ENCODE measurements at regions not wholly inside any gene's neighbourhood (a gene's known extent, or its start where the extent isn't known, plus 50 kb on each side); places are given as distances from the start of the nearest gene placed in this dataset.

DNA sequence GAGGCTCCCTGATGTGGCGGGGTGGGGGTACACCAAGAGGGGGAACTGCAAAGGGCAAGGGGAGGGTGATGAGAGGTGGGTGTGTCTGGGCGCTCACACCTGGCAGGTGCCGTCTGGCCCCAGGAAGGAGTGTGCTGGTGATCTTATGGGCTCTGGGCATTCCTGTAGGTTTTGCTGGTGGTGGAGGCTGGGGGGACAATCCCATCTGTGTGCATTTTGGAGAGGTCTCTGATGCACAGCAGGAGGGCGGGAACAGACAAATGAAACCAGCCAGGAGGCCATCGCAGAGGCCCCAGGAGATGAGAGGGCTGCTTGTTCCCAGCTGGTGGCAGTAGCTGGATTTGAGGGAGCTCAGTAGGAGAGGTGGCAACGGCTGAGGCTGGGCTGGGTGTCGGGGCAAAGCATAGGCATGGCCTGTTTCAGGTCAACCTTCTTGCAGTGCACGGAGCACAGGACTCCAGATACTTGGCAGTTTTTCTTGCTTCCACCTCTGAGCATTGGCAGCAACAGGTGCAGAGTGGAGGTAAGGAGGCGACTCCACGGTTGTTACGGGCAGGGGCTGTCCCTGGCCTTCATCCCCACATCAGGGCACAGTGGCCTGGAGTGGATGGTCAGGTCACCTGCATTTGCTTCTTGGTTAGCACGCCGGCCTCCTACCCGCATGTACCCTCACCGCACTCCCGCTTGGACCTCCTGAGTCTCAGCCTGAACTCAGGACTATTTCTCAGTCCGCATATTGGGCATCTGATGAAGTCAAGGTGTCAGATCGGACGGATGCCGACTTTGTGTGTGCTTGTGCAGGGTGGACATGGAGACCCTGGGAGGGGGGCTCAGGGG lies 194.2 kb upstream of the HDAC4 start:
- TF ChIP-seq, protein P1, sequence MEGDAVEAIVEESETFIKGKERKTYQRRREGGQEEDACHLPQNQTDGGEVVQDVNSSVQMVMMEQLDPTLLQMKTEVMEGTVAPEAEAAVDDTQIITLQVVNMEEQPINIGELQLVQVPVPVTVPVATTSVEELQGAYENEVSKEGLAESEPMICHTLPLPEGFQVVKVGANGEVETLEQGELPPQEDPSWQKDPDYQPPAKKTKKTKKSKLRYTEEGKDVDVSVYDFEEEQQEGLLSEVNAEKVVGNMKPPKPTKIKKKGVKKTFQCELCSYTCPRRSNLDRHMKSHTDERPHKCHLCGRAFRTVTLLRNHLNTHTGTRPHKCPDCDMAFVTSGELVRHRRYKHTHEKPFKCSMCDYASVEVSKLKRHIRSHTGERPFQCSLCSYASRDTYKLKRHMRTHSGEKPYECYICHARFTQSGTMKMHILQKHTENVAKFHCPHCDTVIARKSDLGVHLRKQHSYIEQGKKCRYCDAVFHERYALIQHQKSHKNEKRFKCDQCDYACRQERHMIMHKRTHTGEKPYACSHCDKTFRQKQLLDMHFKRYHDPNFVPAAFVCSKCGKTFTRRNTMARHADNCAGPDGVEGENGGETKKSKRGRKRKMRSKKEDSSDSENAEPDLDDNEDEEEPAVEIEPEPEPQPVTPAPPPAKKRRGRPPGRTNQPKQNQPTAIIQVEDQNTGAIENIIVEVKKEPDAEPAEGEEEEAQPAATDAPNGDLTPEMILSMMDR (IDR thresholded peaks at IDR 0.05), result no peak
- no peak for TF ChIP-seq POLR2A (IDR thresholded peaks at IDR 0.05)

Data from testis (tissue), 2 donors.